ENCODE measurements at regions not wholly inside any gene's neighbourhood (a gene's known extent, or its start where the extent isn't known, plus 50 kb on each side); places are given as distances from the start of the nearest gene placed in this dataset.

DNA sequence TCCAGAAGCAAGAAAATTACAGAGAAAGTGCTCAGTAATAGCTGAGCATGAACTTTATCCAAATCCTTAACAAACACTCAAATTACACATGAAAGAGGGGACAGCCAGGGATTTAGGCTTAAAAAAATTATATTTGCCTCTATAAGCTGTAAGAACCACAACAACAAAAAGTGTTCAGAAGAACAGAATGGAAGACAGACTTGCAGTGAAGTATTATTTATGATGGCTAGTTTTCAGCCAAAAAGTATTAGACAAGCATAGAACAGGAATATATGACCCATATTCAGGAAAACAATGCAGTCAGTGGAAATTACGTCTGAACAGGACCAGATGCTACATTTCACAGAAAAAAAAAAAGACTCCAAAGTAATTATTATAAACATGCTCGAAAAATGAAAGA lies 1246.3 kb downstream of the NCAM2 start:
- Histone ChIP-seq H3K4me1 (ENCODE audit: control insufficient read depth, insufficient read depth, low read length) (no peaks in the 10 kb centered on the region), H3K4me3 (ENCODE audit: low read depth in 2 of 2, low read length in 2 of 2) (no peak overlapping the region), H3K27ac (ENCODE audit: low read length) (no peak overlapping the region), H3K9me3 (ENCODE audit: control insufficient read depth, insufficient read depth, low read depth, low read length) (no peaks in the 10 kb centered on the region), H3K27me3 (ENCODE audit: control insufficient read depth, insufficient read depth, low read length) (no peaks in the 10 kb centered on the region), H3K36me3 (ENCODE audit: control insufficient read depth, insufficient read depth, low read length) (no peaks in the 10 kb centered on the region)
- in situ Hi-C loops (cut with HindIII; ENCODE audit: low pct_unique_long_range_greater_than_20kb, low sequenced_read_pairs): no loop called here
- intact Hi-C loops (cut with micrococcal nuclease; ENCODE audit: unreplicated experiment): no loop called here
- POLR2A ChIA-PET: no interaction called here
- DNase-seq (ENCODE audit: low read depth, low spot score): no peak
- TF ChIP-seq, protein P1, sequence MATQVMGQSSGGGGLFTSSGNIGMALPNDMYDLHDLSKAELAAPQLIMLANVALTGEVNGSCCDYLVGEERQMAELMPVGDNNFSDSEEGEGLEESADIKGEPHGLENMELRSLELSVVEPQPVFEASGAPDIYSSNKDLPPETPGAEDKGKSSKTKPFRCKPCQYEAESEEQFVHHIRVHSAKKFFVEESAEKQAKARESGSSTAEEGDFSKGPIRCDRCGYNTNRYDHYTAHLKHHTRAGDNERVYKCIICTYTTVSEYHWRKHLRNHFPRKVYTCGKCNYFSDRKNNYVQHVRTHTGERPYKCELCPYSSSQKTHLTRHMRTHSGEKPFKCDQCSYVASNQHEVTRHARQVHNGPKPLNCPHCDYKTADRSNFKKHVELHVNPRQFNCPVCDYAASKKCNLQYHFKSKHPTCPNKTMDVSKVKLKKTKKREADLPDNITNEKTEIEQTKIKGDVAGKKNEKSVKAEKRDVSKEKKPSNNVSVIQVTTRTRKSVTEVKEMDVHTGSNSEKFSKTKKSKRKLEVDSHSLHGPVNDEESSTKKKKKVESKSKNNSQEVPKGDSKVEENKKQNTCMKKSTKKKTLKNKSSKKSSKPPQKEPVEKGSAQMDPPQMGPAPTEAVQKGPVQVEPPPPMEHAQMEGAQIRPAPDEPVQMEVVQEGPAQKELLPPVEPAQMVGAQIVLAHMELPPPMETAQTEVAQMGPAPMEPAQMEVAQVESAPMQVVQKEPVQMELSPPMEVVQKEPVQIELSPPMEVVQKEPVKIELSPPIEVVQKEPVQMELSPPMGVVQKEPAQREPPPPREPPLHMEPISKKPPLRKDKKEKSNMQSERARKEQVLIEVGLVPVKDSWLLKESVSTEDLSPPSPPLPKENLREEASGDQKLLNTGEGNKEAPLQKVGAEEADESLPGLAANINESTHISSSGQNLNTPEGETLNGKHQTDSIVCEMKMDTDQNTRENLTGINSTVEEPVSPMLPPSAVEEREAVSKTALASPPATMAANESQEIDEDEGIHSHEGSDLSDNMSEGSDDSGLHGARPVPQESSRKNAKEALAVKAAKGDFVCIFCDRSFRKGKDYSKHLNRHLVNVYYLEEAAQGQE (IDR thresholded peaks at IDR 0.05; ENCODE audit: insufficient read depth in 1 of 2, low read depth in 2 of 2, low read length in 1 of 2): no peak
- TF ChIP-seq CTCF (IDR thresholded peaks at IDR 0.05) (no peak), SIN3A (IDR thresholded peaks at IDR 0.05; ENCODE audit: borderline replicate concordance, insufficient read depth, low read depth, low read length) (no peak), POLR2AphosphoS5 (IDR thresholded peaks at IDR 0.05; ENCODE audit: low read depth, low read length) (no peak), TCF7L2 (IDR thresholded peaks at IDR 0.05; ENCODE audit: low read depth, low read length) (no peak)
- CTCF ChIA-PET: no interaction called here
- no TSS peak for BruUV-seq (replicated peaks)
- no peak for ATAC-seq

DNA sequence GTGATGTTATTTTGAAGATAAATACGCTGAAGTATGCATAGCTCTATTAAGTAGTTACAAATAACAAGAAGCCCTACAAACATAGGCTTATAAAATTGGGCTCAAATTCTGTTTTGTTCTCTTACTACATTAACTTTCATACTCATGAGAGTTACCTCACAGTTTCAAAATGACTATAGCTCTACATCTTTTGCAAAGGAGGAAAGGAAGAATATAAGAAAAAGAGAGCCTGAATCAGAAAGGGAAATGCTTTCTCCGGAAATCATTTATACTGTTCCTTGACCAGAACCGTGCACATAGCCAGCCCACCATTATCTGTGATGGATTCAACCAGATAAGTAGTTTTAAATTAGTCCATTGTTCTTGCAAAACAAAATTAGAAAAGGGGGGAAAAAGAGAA lies 1252.1 kb downstream of the NCAM2 start:
- in situ Hi-C loops (cut with HindIII; ENCODE audit: low pct_unique_long_range_greater_than_20kb, low sequenced_read_pairs): no loop called here
- H3K9me3 ChIP-seq (ENCODE audit: control insufficient read depth, insufficient read depth, low read depth, low read length): no peaks in the 10 kb centered on the region
- intact Hi-C loops (cut with micrococcal nuclease; ENCODE audit: unreplicated experiment): no loop called here
- no peak overlapping the region for H3K4me3 ChIP-seq (ENCODE audit: low read depth in 2 of 2, low read length in 2 of 2)
- CTCF ChIA-PET: no interaction called here
- H3K4me1 ChIP-seq (ENCODE audit: control insufficient read depth, insufficient read depth, low read length): no peaks in the 10 kb centered on the region
- TF ChIP-seq, protein P1 (IDR thresholded peaks at IDR 0.05; ENCODE audit: insufficient read depth in 1 of 2, low read depth in 2 of 2, low read length in 1 of 2): no peak
- TF ChIP-seq TCF7L2 (IDR thresholded peaks at IDR 0.05; ENCODE audit: low read depth, low read length) (no peak), SIN3A (IDR thresholded peaks at IDR 0.05; ENCODE audit: borderline replicate concordance, insufficient read depth, low read depth, low read length) (no peak), CTCF (IDR thresholded peaks at IDR 0.05) (no peak), POLR2AphosphoS5 (IDR thresholded peaks at IDR 0.05; ENCODE audit: low read depth, low read length) (no peak)
- H3K36me3 ChIP-seq (ENCODE audit: control insufficient read depth, insufficient read depth, low read length): no peaks in the 10 kb centered on the region
- POLR2A ChIA-PET: no interaction called here
- H3K27me3 ChIP-seq (ENCODE audit: control insufficient read depth, insufficient read depth, low read length): no peaks in the 10 kb centered on the region
- DNase-seq (ENCODE audit: low read depth, low spot score) (no peak), ATAC-seq (no peak)
- H3K27ac ChIP-seq (ENCODE audit: low read length): no peak overlapping the region
- BruUV-seq (replicated peaks): no TSS peak

All from Panc1 (cell line).